Loucy (cell line): ENCODE measurements at regions not wholly inside any gene's neighbourhood (a gene's known extent, or its start where the extent isn't known, plus 50 kb on each side); places are given as distances from the start of the nearest gene placed in this dataset.

Experiments
- H2AFZ ChIP-seq: fragments of 200-600 bp; sonication (generic); 2 replicates; pipeline ENCODE4 v1.6.0; 2016; ENCODE audit warnings: antibody characterized with exemption, mild to moderate bottlenecking, low read length, moderate library complexity
- H3F3A ChIP-seq: fragments of 200-600 bp; 2 replicates; pipeline ENCODE4 v1.6.0; 2016; ENCODE audit warnings: antibody characterized with exemption, low read depth, mild to moderate bottlenecking
- H3K27me3 ChIP-seq: fragments of 200-600 bp; sonication (generic); 2 replicates; pipeline ENCODE4 v1.6.1; 2014; ENCODE audit warnings: low read length, mild to moderate bottlenecking; ENCODE audit not compliant: insufficient read depth, poor library complexity, severe bottlenecking
- H3K36me3 ChIP-seq: fragments of 200-600 bp; sonication (generic); 2 replicates; pipeline ENCODE4 v1.6.1; 2016; ENCODE audit warnings: low read length; ENCODE audit not compliant: insufficient read depth
- H3K4me1 ChIP-seq: fragments of 200-600 bp; sonication (generic); 2 replicates; pipeline ENCODE4 v1.5.1; 2014; ENCODE audit warnings: low read length, mild to moderate bottlenecking; ENCODE audit not compliant: insufficient read depth, poor library complexity, severe bottlenecking
- H3K4me2 ChIP-seq: fragments of 200-600 bp; sonication (generic); 2 replicates; pipeline ENCODE4 v1.6.0; 2014; ENCODE audit warnings: antibody characterized with exemption, low read length, low read depth, mild to moderate bottlenecking; ENCODE audit not compliant: poor library complexity, severe bottlenecking
- H3K4me3 ChIP-seq: fragments of 200-600 bp; sonication (generic); 2 replicates; pipeline ENCODE4 v1.5.1; 2014; ENCODE audit warnings: low read length, mild to moderate bottlenecking, mixed read lengths; ENCODE audit not compliant: poor library complexity, severe bottlenecking
- H3K79me2 ChIP-seq: fragments of 200-600 bp; sonication (generic); 2 replicates; pipeline ENCODE4 v1.6.1; 2014; ENCODE audit warnings: low read length; ENCODE audit not compliant: insufficient read depth
- H3K9ac ChIP-seq: fragments of 200-600 bp; sonication (generic); 2 replicates; pipeline ENCODE4 v1.6.0; 2014; ENCODE audit warnings: mild to moderate bottlenecking, low read depth, low read length, moderate library complexity; ENCODE audit not compliant: poor library complexity, severe bottlenecking
- H3K9me2 ChIP-seq: fragments of 200-600 bp; sonication (generic); replicated peaks from 2 replicates; pipeline ENCODE4 v1.6.1; 2016; ENCODE audit warnings: low read depth, low read length, mixed read lengths
- H3K9me3 ChIP-seq: fragments of 200-600 bp; sonication (generic); 2 replicates; pipeline ENCODE4 v1.6.1; 2014; ENCODE audit warnings: mild to moderate bottlenecking, antibody characterized with exemption, low read length, low read depth; ENCODE audit not compliant: insufficient read depth
- H4K20me1 ChIP-seq: fragments of 200-600 bp; sonication (generic); 2 replicates; pipeline ENCODE4 v1.6.0; 2014; ENCODE audit warnings: antibody characterized with exemption, low read length, mild to moderate bottlenecking; ENCODE audit not compliant: insufficient read depth, poor library complexity, severe bottlenecking
- CTCF ChIP-seq: fragments of 200-600 bp; sonication (generic); conservative IDR thresholded peaks from 2 replicates; pipeline ENCODE4 v1.5.1; 2014; ENCODE audit warnings: mild to moderate bottlenecking, antibody characterized with exemption, low read length
- EZH2phosphoT487 ChIP-seq: fragments of 200-600 bp; IDR thresholded peaks from 2 replicates; pipeline ENCODE4 v1.6.1; 2018; ENCODE audit warnings: antibody characterized with exemption, mild to moderate bottlenecking, moderate library complexity, borderline replicate concordance

DNA sequence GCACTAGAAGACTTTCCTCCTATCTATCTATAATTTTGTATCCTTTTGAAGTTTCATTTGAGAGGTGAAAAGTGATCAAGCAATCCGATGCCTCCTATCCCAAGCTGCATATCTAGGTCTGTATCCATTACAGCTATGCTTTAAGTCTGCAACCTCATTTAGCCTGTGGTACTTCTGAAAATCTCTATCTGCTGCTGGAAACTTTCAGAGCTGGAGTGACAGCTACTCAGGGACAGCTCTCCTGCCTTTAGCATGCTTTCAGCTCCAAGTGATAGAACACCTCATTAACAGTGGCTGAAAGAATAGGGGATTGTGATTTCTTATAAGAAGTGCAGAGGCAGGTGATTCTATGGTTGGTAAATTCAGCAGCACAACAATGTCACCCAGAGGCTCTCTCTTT, 1153.5 kb downstream of the AACS start:
- Histone ChIP-seq H3K9me2 (no peaks in the 10 kb centered on the region), H3K27me3 (no peaks in the 10 kb centered on the region), H2AFZ (no peak overlapping the region), H3K4me2 (no peak overlapping the region), H3F3A (no peaks in the 10 kb centered on the region), H3K9me3 (no peaks in the 10 kb centered on the region), H3K4me1 (no peaks in the 10 kb centered on the region), H4K20me1 (no peaks in the 10 kb centered on the region), H3K4me3 (no peak overlapping the region), H3K9ac (no peak overlapping the region), H3K36me3 (no peaks in the 10 kb centered on the region), H3K79me2 (no peaks in the 10 kb centered on the region)
- TF ChIP-seq EZH2phosphoT487, result no peak

- Histone ChIP-seq H3K36me3 (no peaks in the 10 kb centered on the region), H3K9me2 (no peaks in the 10 kb centered on the region), H3K4me1 (no peaks in the 10 kb centered on the region), H3K9ac (no peak overlapping the region), H3K79me2 (no peaks in the 10 kb centered on the region), H3K4me2 (no peak overlapping the region), H3K9me3 (no peaks in the 10 kb centered on the region), H3F3A (no peaks in the 10 kb centered on the region), H3K27me3 (no peaks in the 10 kb centered on the region), H2AFZ (no peak overlapping the region), H3K4me3 (no peak overlapping the region), H4K20me1 (no peaks in the 10 kb centered on the region)
- no peak for TF ChIP-seq EZH2phosphoT487
- TF ChIP-seq CTCF, result no peak
Observed at GRCh38 chr12:126219139-126219538, 1153.9 kb downstream of the AACS start.

GRCh38 chr12:126219654-126220279, 1154.5 kb downstream of the AACS start:
- Histone ChIP-seq H3K36me3 (no peaks in the 10 kb centered on the region), H3K4me1 (no peaks in the 10 kb centered on the region), H2AFZ (no peak overlapping the region), H3K9me2 (no peaks in the 10 kb centered on the region), H3K4me2 (no peak overlapping the region), H4K20me1 (no peaks in the 10 kb centered on the region), H3K9me3 (no peaks in the 10 kb centered on the region), H3K79me2 (no peaks in the 10 kb centered on the region), H3F3A (no peaks in the 10 kb centered on the region), H3K9ac (no peak overlapping the region), H3K27me3 (no peaks in the 10 kb centered on the region), H3K4me3 (no peak overlapping the region)
- TF ChIP-seq CTCF (no peak), EZH2phosphoT487 (no peak)

DNA sequence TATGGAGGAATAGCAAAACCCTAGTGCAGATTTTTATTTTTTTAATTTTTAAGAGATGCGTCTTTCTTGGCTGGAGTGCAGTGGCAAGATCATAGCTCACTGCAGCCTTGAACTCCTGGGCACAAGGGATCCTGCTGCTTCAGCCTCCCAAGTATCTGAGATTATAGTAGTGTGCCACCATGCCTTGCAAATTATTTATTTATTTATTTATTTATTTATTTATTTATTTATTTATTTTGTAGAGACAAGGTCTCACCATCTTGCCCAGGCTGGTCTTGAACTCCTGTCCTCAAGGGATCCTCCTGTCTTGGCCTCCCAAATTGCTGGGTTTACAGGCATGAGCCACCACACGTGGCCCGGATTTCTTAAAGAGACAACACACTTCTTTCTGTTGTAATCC, 1158.8 kb downstream of the AACS start:
- Histone ChIP-seq H3K9ac (no peak overlapping the region), H3K36me3 (no peaks in the 10 kb centered on the region), H3F3A (no peaks in the 10 kb centered on the region), H3K27me3 (no peaks in the 10 kb centered on the region), H3K9me2 (no peaks in the 10 kb centered on the region), H3K9me3 (no peaks in the 10 kb centered on the region), H3K79me2 (no peaks in the 10 kb centered on the region), H2AFZ (no peak overlapping the region), H3K4me3 (no peak overlapping the region), H3K4me2 (no peak overlapping the region), H4K20me1 (no peaks in the 10 kb centered on the region), H3K4me1 (no peaks in the 10 kb centered on the region)
- TF ChIP-seq EZH2phosphoT487 (no peak), CTCF (no peak)
